ENCODE measurements at regions not wholly inside any gene's neighbourhood (a gene's known extent, or its start where the extent isn't known, plus 50 kb on each side); places are given as distances from the start of the nearest gene placed in this dataset.

DNA sequence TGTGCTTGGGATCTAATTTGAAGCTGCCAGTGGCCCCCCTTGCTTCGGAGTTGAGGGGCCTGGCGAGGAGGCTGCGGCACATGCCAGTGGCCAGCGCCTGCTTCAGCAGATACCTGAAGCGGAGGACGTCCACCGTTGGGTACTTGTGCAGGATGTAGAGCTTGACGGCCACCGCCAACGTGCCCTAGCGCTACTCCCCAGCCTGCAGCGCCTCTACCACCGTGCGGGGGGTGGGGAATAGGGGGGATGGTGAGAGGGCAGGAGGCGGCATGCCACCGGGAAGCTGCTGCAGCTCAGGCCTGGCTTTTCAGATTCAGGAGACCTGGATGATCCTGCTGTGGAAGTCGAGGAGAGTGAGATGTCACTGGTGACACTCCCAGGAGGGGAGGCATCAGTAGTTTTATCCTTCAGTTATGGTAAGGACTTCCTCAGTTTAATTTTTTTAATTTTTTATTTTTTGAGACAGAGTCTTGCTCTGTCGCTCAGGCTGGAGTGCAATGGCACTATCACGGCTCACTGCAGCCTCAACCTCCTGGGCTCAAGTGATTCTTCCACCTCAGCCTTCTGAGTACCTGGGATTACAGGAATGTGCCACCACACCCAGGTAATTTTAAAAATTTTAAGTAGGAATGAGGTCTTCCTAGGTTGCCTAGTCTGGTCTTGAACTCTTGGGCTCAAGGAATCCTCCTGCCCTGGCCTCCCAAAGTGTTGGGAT, 150.6 kb upstream of the FRMD4B start:
- no peak for DNase-seq

DNA sequence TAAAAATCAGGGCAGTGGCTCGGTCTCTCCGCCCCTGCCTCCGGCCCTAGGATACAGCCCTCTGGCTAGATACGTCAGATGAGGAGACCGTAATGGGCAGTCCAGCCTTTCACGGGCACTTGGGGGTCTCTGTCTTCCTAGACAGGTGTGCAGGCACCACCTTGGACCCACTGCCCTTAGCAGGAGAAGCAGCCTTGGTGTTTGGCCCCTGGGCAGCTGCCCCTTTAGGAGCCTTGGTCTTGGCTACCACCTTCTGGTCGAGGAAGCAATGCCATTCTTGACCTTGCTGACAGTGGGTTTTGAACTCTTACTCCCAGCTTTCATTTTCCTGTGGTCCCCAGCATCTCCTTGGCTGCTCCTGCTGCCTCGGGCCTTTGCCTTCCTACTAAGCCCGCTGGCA, 149.7 kb upstream of the FRMD4B start:
- no peak for DNase-seq

DNA sequence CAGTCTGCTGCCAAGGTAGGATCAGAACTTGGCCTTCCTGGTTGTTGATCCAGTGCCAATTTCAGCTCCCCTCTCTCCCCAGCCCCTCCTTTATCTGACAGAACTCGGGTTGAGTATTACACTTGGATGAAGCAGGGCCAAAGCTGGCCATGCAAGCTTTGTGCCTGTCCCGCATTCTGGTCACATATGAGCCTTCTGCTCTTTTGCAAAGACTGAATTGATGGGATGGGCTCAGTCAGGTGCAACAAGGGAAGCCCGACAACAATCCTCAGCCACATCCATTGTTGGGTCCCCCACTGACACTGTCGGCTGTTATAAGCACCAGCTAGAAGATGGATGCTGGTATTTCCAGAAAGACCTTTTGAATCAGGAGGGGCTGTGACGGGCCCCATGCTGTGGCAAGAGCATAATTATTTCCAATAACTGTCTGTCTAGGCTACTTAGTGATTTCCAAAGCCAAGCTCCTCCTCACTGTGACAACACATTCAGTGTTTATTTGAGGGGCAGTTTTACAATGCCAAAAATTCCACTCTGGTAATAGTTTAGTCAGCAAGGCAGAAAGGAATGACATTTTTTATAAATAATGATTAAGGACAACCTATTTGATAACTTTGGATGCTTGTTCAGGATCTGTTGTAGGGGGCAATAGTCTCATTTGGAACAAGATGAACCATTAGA, 146.8 kb upstream of the FRMD4B start:
- no peak for DNase-seq

DNA sequence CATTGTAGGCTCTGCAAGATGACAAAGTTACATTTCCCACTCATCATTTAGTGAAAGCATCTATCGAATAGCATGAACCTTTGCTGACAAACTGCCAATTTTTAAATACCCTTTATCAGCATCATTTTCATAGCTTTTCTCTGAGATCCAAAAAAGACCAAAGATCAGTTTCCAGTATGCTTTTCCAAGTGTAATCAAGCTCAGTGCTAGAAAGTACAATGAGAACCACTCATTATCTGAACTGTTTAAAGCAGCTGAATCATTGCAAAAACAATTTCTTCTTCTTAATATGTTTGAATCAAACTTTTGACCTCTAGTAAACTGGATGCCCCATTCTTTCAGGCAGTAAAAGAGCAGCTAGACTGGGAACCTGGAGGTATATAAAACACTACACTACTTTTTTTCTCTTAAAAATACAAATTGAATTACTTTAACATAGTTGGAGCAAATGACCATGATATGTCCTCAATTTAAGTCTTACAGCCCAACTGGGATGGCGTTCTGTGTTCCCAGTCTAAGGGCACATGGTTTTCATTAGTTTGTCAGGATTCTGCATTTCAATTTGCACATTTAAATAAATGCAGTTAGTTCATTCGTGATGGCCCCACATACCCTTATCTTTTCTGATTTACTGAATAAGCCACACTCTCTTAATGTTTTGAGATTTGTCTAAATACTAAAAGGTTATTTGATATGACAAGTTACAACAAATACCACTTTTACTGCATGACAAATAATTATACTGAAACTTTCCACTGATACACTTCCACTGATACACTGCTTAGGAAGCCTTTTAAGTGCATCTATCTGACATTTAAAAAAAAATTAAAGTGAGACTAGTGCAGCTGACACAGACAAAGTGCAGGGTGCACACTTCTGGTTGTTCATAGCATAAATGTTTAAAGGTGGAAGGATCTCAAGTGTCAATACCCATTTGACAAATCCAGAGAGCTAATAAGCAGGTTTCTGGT, 146.0 kb upstream of the FRMD4B start:
- no peak for DNase-seq

DNA sequence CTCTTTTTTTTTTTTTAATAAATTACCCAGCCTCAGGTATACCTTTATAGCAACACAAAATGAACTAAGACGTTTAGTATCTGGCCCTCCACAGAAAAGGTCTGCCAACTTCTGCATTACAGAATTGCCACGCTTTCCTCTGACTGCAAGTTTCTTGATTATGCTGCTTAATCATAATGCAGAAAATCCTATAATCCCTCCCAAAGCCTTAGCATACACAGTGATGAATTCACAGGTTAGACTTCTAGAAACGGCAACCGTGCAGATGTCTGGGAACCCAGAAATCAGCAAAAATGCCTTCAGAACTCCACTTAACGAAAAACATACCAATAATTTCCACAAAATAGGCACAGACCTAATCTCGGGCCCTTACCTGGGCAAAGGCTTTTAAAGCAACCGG, 144.7 kb upstream of the FRMD4B start:
- DNase-seq: no peak

DNA sequence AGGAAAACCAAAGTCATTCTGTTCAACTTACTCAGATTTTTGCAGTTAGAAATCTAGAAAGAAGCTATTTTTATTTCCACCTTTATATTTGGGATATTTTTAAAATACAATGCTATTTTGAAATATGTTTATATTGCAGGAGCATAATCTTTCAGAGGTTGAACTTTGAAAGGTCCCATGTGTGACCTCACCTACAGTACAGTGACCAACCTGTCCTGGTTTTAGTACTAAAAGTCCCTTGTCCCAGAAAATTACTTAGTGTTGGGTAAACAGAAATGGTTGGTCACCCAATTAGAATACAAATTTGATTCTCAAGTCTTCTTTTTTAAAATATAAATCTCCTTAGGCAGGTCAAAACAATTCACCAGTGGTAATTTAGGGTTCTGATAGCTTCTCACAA, 141.6 kb upstream of the FRMD4B start:
- DNase-seq: no peak

DNA sequence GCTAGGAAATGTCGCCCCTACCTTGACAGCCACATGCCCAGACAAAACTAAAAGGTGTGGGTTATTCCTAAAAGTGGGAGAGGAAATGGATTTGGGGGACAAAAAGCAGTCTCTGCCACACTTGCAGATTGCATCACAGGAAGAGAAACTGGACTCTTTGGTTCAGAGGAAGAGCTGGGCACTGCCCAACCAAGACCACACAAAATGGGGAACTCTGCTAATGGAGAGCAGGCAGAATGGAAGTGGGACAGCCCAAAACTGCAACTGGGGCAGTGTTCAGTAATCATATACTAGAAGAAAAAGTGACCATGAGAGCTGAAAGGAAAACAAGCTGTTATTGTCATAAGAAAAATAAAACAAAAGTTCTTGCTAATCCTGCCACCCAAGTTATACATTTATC, 138.9 kb upstream of the FRMD4B start:
- DNase-seq: no peak

DNA sequence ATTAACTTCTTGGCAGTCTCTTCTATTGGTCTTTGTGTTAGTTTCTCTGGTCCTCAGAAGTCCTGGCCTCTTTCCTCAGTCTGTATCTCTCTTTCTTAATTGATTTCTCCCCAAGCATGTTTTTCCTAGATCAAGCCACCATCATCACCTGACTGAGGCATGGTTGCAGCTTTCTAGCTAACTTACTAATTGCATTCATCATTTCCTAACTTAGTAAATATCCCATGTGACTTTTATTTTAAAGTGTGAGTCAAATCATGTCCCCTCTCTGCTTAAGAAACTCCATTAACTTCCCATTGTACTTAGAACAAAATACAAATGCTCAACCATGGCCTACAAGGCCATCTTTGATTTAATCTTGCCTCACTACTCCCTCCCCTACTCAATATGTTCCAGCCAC, 135.4 kb upstream of the FRMD4B start:
- no peak for DNase-seq

DNA sequence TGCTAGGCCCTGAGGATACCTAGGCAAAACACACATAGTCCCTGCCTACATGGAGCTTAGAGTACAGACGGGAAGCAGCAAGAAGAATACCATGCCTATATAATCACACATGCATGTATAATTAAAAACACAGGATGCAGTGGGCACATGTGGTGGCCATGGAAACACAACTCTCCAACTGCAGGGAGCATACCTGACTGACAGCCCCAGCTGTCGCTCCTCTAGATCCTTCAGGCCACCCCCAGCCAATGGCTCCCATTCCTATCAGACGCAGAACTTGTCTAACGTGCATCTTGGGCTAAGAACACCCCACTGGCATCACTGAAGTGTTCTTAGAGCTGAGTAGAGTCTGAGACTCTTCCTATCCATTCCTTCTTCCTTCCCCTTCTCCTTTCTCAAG, 125.5 kb upstream of the FRMD4B start:
- DNase-seq: no peak

DNA sequence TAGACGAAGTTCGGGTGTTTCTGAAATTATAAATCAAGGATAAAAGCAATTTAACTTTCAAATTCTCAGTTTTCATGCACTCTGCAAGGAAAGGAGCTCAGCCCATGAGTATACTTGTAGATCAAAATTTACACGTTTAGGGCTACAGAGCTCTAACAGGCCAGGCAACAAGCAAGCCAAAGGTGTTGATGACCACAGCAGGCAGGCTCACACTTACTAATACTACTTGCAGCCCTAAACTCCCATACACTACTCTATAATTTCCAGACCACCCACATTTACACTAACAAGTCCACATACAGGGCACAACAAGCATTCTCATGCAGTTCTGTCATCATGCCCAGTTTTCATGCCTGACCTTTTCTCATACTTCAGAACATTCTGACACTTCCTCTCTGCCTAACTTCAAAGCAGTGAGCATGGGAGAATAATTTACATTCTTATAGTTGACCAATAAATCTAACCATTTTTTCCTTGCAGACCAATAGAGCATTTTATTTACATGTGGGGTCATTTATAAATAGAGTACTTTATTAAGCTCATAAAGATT, 124.7 kb upstream of the FRMD4B start:
- peak in 1 of 3 donors; percentile 32 for DNase-seq

DNA sequence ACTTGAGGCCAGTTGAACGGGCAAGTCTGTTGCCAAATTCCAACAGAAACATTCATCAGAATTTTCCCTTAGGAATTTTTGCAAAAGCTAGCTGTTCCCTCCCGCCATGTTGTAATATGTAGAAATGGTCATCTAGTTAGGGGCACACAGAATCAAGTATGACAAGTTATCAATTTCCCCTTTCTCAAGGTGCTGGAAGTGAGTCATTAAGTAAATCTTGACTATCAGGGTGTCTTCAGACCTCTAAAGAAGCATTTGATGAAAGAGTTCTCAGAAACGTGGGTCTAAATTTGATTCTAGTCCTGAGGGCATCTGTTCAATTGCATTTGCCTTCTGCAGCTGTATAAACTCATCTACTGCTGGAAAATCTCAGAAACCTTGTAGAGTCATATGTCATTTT, 123.4 kb upstream of the FRMD4B start:
- DNase-seq: no peak

DNA sequence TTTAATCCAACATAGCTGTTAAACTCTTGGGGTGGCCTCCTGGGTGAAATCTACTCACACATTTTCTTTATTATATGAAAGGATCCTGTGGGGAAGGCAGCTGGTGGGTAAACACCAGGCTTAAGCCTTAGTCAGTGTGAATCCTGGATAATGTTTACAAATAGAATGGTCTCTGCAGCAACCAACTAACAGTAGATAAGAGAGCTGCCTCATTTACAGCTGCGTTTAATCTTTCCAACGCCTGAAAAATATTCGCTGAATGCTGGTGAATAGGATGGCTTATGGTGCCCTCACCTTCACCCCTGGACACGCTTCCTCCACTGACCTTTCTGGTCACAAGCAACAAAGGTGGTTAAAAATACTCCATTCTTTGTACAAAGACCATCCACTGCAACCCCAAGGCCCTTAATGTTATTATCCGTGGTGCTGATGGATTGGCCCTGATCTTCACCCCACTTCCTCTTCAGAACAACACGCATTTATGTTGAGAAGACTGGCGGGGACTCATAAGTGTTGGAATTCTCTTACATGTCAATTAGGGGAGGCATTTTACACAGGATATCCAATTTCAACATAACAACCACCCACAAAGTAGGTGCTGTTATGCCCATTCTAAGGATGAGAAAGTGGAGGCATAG, 120.0 kb upstream of the FRMD4B start:
- DNase-seq: peak in 1 of 3 donors; percentile 44

DNA sequence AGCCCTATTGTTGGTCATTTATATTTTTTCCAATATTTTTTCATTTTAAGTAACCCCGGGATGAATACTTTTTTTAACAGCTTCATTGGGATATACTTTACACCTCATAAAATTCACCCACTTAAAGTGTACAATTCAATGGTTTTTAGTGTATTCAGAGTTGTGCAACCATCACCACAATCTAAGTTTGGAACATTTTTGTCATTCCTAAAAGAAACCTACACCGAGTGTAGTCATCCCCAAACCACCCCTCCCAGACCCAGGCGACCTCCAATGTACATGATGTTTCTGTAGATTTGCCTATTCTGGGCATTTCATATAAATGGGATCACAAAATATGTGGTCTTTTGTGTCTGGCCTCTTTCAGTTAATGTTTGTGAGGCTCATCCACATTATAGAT, 118.3 kb upstream of the FRMD4B start:
- no peak for DNase-seq

DNA sequence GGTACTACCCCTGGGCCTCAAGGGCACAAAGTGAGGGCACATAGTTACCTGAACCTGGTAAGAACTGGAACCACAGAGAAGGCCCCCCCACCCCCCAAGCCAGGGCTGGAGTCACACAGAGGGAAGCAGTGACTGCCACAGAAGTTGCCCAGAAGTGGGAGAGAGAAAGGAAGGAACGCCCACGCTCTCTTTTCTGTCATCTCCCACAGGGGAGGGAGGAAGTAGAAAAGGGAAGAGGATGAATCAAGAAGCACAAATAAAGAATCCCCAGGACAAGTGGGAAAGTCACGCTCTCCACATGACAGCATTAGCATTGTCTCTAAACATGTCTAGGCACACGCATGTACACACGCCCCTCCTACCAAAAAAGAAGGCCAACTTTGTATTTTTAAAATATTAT, 114.7 kb upstream of the FRMD4B start:
- peak in 1 of 3 donors; percentile 30 for DNase-seq

DNA sequence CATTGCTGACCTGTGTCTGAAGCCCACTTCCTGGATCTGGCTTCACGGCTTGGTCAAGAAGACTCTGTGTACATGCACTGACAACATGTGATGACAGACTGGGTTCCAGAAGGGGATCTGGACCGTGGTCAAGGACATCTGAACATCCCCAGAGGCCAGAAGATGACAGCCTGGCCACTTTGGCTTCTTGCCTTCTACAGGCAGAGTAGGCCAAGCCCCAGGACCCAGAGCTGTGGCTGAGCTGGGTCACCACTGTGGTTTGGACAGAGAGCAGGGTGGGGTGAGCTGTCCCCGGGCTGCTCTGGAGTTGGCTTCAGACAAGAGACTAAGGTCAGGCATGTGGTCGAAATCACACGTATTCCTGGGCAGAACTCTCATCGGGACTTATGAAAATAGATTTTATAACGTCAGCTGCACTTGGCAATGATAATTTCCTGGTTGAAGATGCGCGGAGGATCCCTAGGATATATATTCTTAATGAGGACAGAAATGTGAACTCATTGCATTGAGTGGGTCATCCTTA, 114.1 kb upstream of the FRMD4B start:
- peak in 1 of 3 donors; percentile 16 for DNase-seq

DNA sequence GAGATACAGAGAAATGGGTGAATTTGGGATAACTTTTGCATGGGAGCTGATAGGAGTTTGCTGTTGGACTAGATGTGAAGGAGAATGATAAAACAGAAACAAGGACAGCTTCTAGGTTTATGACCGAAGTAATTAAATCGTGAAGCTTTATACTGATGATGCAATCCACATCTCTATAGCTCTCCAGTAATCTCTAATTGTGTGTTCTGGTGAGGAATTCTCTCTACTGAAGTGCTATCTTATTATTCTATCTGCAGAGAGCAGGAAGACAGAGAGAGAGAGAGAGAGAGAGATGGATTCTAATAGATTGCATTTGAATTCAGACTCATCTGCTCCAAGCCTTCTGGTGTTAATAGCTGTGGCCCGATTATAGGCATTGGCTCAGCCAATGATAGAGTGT, 113.5 kb upstream of the FRMD4B start:
- DNase-seq: no peak

DNA sequence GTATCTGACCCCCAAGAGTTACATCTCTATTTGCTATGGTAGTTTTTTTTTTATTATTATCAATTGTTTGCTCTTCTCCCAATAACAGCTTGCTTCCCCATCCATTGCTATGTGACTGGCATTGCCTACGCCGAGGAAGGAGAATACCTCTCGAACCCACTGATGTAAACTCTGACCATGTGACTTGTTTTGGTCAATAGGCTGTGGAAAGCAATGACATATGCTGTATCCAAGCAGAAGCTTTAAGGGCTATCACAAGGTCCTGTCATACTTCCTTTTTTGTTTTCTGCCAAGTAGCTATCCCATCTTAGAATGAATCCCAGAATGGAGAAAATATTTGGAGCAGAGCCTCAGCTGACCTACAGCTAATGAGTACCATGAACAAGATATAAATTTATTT, 111.0 kb upstream of the FRMD4B start:
- no peak for DNase-seq

DNA sequence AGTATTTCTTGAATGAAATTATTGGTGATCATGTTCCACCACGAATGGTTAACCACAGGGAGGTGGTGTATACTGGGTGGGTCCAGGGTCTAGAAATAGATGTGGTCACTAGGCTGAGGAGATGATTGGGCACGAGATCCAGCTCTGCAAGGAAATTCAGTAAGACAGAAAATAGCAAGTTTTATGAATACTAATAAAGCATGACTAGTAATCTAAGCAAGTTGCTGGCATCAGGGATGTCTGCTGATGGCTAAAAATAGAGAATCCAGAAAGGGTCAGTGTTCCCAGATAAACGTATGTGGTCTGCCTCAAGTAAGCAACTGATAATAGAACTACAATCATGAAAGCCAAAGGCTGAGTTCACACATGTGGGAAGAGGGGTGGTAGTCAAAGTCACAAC, 108.3 kb upstream of the FRMD4B start:
- DNase-seq: no peak

DNA sequence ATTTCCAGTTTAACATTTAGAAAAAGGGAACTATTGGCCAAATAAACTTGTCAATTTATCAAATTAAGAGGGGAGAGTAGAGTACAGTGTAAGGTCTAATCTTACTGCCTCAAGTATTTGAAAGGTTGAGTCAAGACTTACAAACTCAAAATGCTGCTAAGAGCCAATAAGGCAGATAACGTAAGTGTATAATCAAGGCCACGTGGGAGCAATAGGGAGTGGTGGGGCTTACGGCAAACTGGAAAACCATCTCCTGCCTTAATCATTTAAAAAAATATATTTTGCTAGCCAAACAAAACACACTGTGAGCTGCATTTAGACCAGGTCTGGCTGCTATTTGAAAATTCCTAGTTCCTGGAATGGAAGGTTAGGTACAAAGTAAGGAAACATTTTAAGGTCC, 107.3 kb upstream of the FRMD4B start:
- no peak for DNase-seq

DNA sequence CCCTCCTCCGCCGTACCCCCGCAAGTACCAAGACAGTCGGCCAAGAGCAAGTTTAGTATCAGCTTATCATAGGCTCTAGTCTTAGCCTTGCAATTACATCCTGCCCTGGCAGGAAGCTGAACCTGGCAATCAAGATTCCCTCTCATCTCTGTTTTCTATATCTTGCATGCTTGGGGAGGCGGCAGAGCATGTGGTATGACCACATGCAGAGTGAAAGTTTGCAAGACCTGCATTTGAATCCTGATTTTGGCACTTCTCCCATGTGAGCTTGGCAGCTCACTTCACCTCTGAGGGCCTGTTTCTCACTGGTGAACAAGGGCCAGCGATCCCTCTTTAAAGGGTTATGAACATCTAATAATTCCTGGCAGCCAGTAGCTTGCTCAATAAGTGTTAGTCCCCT, 106.1 kb upstream of the FRMD4B start:
- DNase-seq: no peak

DNA sequence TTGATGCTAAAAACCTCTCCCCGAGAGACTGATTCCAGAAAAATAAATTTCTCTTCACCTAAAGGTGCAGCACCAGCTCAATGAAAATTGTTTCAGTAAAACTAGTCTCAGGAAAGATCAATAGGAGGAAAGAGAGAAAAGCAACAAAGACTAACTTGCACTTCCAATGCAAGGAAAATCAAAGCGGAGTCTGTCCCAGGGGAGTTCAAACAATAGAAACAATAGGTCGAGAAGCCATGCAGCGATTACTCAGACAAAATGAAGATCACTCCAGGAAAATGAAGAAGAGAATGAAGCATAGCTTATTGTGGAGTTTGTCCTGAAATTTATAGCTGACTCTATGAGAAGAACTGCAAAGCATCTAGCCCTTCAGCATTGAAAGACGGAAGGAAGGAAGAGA, 105.1 kb upstream of the FRMD4B start:
- no peak for DNase-seq

DNA sequence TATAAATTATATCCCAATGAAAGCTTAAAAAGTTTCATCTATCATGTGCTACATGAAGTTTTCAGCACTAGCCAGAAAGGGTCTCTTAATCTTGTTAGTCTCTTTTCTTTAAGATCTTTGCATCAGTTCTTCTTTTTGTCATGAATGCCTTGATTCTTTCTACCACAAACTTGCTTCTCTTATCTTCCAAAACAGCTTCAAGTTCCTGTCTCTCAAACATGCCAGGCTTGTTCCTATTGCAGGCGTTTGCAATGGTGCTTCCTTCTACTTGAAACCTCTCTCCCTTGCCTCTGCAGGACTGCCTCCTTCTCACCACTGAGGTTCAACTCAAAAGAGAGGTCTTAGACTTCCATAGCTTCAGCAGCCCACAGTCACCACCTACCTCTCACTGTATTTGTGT, 104.3 kb upstream of the FRMD4B start:
- no peak for DNase-seq
